OCI-LY1 (cell line): ENCODE measurements at regions not wholly inside any gene's neighbourhood (a gene's known extent, or its start where the extent isn't known, plus 50 kb on each side); places are given as distances from the start of the nearest gene placed in this dataset.

ENCODE experiments used
- CTCF ChIP-seq: fragments of 200-600 bp; sonication (generic), shearing (Covaris generic); IDR thresholded peaks from 2 replicates; pipeline ENCODE4 v1.5.1; 2017; ENCODE audit warnings: mild to moderate bottlenecking, antibody characterized with exemption, low read length, moderate library complexity, mixed read lengths
- EZH2 ChIP-seq: fragments of 200-600 bp; sonication (generic), shearing (Covaris generic); IDR thresholded peaks from 2 replicates; pipeline ENCODE4 v1.8.0; 2017; ENCODE audit warnings: borderline replicate concordance, mixed run types, mild to moderate bottlenecking, antibody characterized with exemption, low read length, moderate library complexity, mixed read lengths

GRCh38 chr16:17638134-17638533 is 167.4 kb upstream of the XYLT1 start:
- TF ChIP-seq EZH2 (no peak), CTCF (no peak)
